ENCODE measurements at regions not wholly inside any gene's neighbourhood (a gene's known extent, or its start where the extent isn't known, plus 50 kb on each side); places are given as distances from the start of the nearest gene placed in this dataset.

DNA sequence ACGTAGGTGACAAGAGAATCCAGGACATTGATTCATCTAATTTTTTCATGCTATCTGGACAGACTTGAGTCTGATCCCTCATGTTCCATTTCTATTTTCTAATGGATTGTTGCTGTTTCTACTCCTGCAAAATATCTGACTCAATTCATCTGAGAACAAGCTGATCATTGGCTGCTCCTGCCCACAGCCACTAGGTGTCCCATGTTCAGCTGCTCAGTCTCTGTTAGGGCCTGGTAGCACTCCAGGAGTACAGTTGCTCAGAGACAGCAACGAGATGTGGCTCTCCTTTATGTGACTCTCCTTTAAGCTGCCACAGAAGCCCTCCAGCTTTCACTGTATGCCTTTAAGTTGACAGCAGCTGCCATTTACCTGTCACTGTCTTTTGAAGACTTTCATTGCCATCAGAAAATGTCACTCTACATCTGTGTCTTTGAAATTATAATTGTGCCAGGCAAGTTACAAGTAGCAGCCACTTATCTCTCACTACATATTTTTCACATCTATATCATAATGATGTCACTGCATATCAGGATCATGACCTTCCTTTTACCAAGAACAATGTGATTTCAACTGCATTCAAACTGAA lies 1944.2 kb upstream of the NUDT12 start:
- POLR2A ChIA-PET (ENCODE audit: unreplicated experiment) = no interaction called here
- Histone ChIP-seq H3K36me3 (ENCODE audit: control insufficient read depth, insufficient read depth, low read length) (no peaks in the 10 kb centered on the region), H3K27ac (ENCODE audit: insufficient read depth, low read length) (no peak overlapping the region), H2BK120ac (ENCODE audit: low read depth, low read length) (no peak overlapping the region), H2AK9ac (replicated peaks; ENCODE audit: low read depth, low read length, poor library complexity) (no peak overlapping the region), H4K5ac (ENCODE audit: low read depth, low read length) (no peak overlapping the region), H2BK15ac (ENCODE audit: low read depth, low read length) (no peak overlapping the region), H4K20me1 (ENCODE audit: insufficient read depth, low read length) (no peaks in the 10 kb centered on the region), H3K9me1 (ENCODE audit: insufficient read depth, low read length) (no peaks in the 10 kb centered on the region), H3K27me3 (ENCODE audit: control insufficient read depth, insufficient read depth, low read length) (no peaks in the 10 kb centered on the region), H3K56ac (ENCODE audit: extremely low read depth, insufficient read depth, low read length) (no peak overlapping the region), H3K9ac (ENCODE audit: low read depth, low read length) (no peak overlapping the region), H3K79me1 (ENCODE audit: low read depth in 1 of 2, low read length in 2 of 2) (no peaks in the 10 kb centered on the region), H3K18ac (ENCODE audit: low read depth, low read length) (no peak overlapping the region), H4K91ac (ENCODE audit: insufficient read depth, low read depth, low read length) (no peak overlapping the region), H3K4me2 (ENCODE audit: low read depth, low read length) (no peak overlapping the region), H4K8ac (ENCODE audit: low read depth in 2 of 2, low read length in 2 of 2) (no peak overlapping the region), H3K4ac (ENCODE audit: low read depth, low read length) (no peak overlapping the region), H2BK20ac (ENCODE audit: low read depth, low read length) (no peak overlapping the region), H2BK5ac (ENCODE audit: low read depth, low read length, poor library complexity, severe bottlenecking) (no peak overlapping the region), H2AK5ac (ENCODE audit: low read depth, low read length) (no peak overlapping the region), H3K9me3 (ENCODE audit: control insufficient read depth, insufficient read depth, low read length) (peaks cover 2% of the 10 kb centered on the region; the same call in 1 of the 2 replicates), H3K23ac (ENCODE audit: low read depth, low read length) (no peak overlapping the region), H3K4me1 (ENCODE audit: control insufficient read depth, insufficient read depth, low read length) (no peaks in the 10 kb centered on the region), H2AFZ (replicated peaks; ENCODE audit: low read length, poor library complexity) (no peak overlapping the region), H3K14ac (replicated peaks; ENCODE audit: low read depth, low read length) (no peak overlapping the region), H3K4me3 (ENCODE audit: insufficient read depth, low read depth, low read length) (no peak overlapping the region)
- ATAC-seq (ENCODE audit: low read depth) (0 out of 2 replicates have a peak, but pooled peaks have one; percentile 49), DNase-seq (peak; percentile 16)
- WGBS, 2 experiments (ENCODE audit: extremely low coverage in 2 of 2, insufficient read length in 1 of 2) = 49% methylated on average over 2 of the region's 2 CpGs; no CpG with 5 or more reads in 1 of the 2 experiments
- in situ Hi-C loops (cut with MboI; ENCODE audit: low sequenced_read_pairs) = no loop called here
- TF ChIP-seq FOS (IDR thresholded peaks at IDR 0.05; ENCODE audit: low read depth, low read length) = no peak
- TF ChIP-seq BHLHE40 (IDR thresholded peaks at IDR 0.05; ENCODE audit: low read depth, low read length) = no peak
- TF ChIP-seq SMC3 (IDR thresholded peaks at IDR 0.05; ENCODE audit: low read depth, low read length) = no peak
- TF ChIP-seq NFE2L2 (IDR thresholded peaks at IDR 0.05; ENCODE audit: low read depth, low read length) = no peak
- no peak for TF ChIP-seq POLR2A (IDR thresholded peaks at IDR 0.05; ENCODE audit: low read depth, low read length)
- no peak for TF ChIP-seq CTCF (conservative IDR thresholded peaks at IDR 0.05; ENCODE audit: low read depth, low read length)
- TF ChIP-seq USF2 (IDR thresholded peaks at IDR 0.05; ENCODE audit: low read depth, low read length) = no peak
- no peak for TF ChIP-seq CHD1 (IDR thresholded peaks at IDR 0.05; ENCODE audit: low read depth, low read length)
- no peak for TF ChIP-seq RFX5 (IDR thresholded peaks at IDR 0.05; ENCODE audit: low read depth, low read length)
- TF ChIP-seq MXI1 (IDR thresholded peaks at IDR 0.05; ENCODE audit: borderline replicate concordance, low read depth, low read length) = no peak
- no peak for TF ChIP-seq MAZ (IDR thresholded peaks at IDR 0.05; ENCODE audit: borderline replicate concordance, low read depth, low read length)
- no peak for TF ChIP-seq CEBPB (IDR thresholded peaks at IDR 0.05; ENCODE audit: low read depth, low read length)
- no peak for TF ChIP-seq ELK1 (IDR thresholded peaks at IDR 0.05; ENCODE audit: borderline replicate concordance, low read depth, low read length)
- BruUV-seq (replicated peaks) = no TSS peak
- dilution Hi-C loops (cut with HindIII; ENCODE audit: low sequenced_read_pairs, unreplicated experiment) = no loop called here
- intact Hi-C loops (cut with micrococcal nuclease) = no loop called here
- CTCF ChIA-PET = no interaction called here

Measured in IMR-90 (cell line).